ENCODE measurements at regions not wholly inside any gene's neighbourhood (a gene's known extent, or its start where the extent isn't known, plus 50 kb on each side); places are given as distances from the start of the nearest gene placed in this dataset.

DNA sequence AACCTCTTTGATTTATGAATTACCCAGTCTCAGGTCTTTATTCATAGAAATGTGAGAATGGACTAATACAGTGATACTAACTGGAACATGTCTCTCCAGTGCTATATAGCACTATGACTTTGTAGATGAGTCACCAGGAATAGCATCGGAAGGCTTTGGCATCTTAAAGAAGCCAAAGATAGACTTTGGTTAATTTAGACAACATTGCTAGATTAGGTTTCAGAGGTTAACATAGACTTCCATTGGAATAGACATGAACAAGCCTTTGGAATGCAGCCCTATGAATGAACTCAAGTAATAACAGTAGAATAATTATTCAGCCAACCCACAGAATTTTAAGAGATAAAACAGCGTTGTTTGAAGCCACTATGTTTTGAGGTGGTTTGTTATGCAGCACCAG, 169.2 kb downstream of the HGF start:
- TF ChIP-seq CHD2 (IDR thresholded peaks at IDR 0.05; ENCODE audit: low read length) = no peak
- TF ChIP-seq, protein P1, sequence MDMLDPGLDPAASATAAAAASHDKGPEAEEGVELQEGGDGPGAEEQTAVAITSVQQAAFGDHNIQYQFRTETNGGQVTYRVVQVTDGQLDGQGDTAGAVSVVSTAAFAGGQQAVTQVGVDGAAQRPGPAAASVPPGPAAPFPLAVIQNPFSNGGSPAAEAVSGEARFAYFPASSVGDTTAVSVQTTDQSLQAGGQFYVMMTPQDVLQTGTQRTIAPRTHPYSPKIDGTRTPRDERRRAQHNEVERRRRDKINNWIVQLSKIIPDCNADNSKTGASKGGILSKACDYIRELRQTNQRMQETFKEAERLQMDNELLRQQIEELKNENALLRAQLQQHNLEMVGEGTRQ (IDR thresholded peaks at IDR 0.05; ENCODE audit: low read length) = no peak
- no peak for TF ChIP-seq HDAC6 (IDR thresholded peaks at IDR 0.05; ENCODE audit: low read depth, low read length)
- TF ChIP-seq CTCF (IDR thresholded peaks at IDR 0.05; ENCODE audit: control extremely low read depth in 1 of 3, insufficient read depth in 1 of 3, low read depth in 1 of 3, low read length in 3 of 3) = no peak
